Activated naive CD8-positive, alpha-beta T cell (primary cell): ENCODE measurements at regions not wholly inside any gene's neighbourhood (a gene's known extent, or its start where the extent isn't known, plus 50 kb on each side); places are given as distances from the start of the nearest gene placed in this dataset.
"Not testable (repeated sequence)": the region's sequence is repeated elsewhere in the genome, so short reads cannot be mapped to it uniquely, and the experiment has no call there.

Experiments used
- H3K27ac Mint-ChIP-seq: one replicate; pipeline ENCODE4 v1.8.0; 2021; ENCODE audit warnings: mixed read lengths
- H3K27me3 Mint-ChIP-seq: one replicate; pipeline ENCODE4 v1.8.0; 2021; ENCODE audit warnings: mixed read lengths
- H3K36me3 Mint-ChIP-seq: one replicate; pipeline ENCODE4 v1.8.0; 2021; ENCODE audit warnings: mixed read lengths
- H3K4me1 Mint-ChIP-seq: one replicate; pipeline ENCODE4 v1.8.0; 2021; ENCODE audit warnings: low read depth, mixed read lengths
- H3K4me3 Mint-ChIP-seq: one replicate; pipeline ENCODE4 v1.8.0; 2021; ENCODE audit warnings: mild to moderate bottlenecking, mixed read lengths
- H3K9me3 Mint-ChIP-seq: one replicate; pipeline ENCODE4 v1.8.0; 2021; ENCODE audit warnings: low read depth, mixed read lengths

DNA sequence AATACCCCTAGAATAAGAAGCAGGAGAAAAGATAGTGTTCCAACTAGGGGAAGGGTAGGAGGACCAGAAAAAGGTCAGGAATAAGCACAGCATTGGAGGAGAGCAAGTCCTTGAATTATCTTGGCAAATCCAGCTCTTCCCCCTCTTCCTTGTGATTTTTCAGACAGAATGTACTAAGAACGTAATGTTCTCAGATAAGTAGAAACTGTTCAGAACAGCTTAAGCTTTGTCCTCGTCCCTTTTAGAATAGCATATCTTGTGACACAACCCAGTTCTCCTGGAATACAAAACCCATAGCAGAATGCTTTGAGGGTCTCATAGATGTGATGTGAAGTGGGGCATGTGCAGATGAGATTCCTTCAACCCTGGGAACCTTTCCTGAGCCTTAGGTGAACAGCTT is 97.4 kb downstream of the EMB start:
- H3K4me3 Mint-ChIP-seq: no peak overlapping the region
- no peaks in the 10 kb centered on the region for H3K9me3 Mint-ChIP-seq
- no peak overlapping the region for H3K27ac Mint-ChIP-seq
- no peaks in the 10 kb centered on the region for H3K36me3 Mint-ChIP-seq
- H3K4me1 Mint-ChIP-seq: no peaks in the 10 kb centered on the region
- H3K27me3 Mint-ChIP-seq: no peaks in the 10 kb centered on the region

GRCh38 chr5:50340757-50341156 is 100.3 kb downstream of the EMB start:
- Mint-ChIP-seq H3K4me3 (no peak overlapping the region), H3K36me3 (peaks cover 2% of the 10 kb centered on the region), H3K4me1 (no peaks in the 10 kb centered on the region), H3K27me3 (no peaks in the 10 kb centered on the region), H3K9me3 (no peaks in the 10 kb centered on the region), H3K27ac (no peak overlapping the region)

GRCh38 chr5:50330633-50331032 is 110.5 kb downstream of the EMB start:
- not testable (repeated sequence) for H3K27me3 Mint-ChIP-seq, H3K27ac Mint-ChIP-seq, H3K4me3 Mint-ChIP-seq, H3K9me3 Mint-ChIP-seq
- Mint-ChIP-seq H3K36me3 (peaks cover 22% of the 10 kb centered on the region), H3K4me1 (peaks cover 18% of the 10 kb centered on the region)

- H3K4me3 Mint-ChIP-seq: peak overlapping the region; percentile 15
- H3K27me3 Mint-ChIP-seq: no peaks in the 10 kb centered on the region
- H3K27ac Mint-ChIP-seq: no peak overlapping the region
- H3K4me1 Mint-ChIP-seq: peaks cover 18% of the 10 kb centered on the region
- H3K36me3 Mint-ChIP-seq: peaks cover 16% of the 10 kb centered on the region
- peaks cover 8% of the 10 kb centered on the region for H3K9me3 Mint-ChIP-seq
These were observed 112.8 kb downstream of the EMB start for GRCh38 chr5:50328193-50328729.

DNA sequence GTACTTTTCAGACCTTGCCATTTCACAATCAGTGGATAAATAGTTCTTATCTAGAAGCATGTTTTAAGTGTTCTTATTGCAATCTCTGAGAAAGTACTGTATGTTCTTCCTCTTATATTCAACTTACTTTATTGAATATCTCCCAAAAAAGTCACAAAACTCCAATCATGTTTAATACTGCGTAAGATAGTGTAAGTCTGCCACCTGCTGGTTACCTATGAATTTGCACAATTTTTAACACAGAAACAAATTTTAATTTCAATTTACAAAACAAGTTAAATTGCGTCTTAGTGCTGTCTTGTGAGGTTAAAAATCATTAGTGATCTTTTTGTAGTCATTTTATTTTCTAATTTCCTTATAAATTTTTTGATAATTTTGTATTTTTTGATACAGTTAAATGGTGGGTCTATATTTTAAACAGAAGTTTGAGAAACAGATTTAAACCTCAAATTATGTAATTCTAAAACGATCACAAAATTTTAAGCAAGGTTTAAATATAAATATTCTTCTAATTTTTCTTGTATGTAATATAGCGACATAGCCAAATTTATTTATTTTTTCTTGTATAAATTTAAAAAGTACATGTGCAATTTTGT is 115.8 kb downstream of the EMB start:
- peaks cover 3% of the 10 kb centered on the region for H3K36me3 Mint-ChIP-seq
- no peak overlapping the region for H3K4me3 Mint-ChIP-seq
- H3K27me3 Mint-ChIP-seq: peaks cover 2% of the 10 kb centered on the region
- H3K4me1 Mint-ChIP-seq: peaks cover 11% of the 10 kb centered on the region
- no peak overlapping the region for H3K27ac Mint-ChIP-seq
- no peaks in the 10 kb centered on the region for H3K9me3 Mint-ChIP-seq

DNA sequence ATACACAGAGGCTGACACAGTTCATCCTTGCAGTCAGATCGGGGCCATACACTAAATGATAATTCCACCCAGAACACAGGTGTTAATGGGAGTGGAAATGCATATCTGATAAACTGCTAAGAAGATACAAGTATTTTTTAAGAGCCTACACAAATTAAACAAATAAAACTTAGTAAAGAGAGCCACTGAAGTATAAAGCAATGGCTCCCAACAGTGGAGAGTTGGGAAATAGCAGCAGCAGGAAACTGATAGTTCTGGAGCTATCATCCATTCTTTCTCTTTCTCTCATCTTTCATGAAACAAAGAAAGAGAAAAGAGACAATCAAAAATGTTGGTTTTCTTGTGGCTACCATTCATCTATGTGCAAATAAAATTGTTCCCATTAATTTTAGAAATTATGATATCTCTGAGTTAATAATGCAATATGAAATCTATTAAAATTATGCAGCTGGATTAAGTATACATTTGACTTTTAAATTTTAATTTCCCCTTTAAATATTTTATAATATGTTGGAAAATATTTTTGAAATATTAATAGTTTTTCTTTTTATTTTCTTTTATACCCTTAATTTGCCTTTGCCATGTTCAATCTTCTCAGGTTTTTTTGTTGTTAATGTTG is 120.8 kb downstream of the EMB start:
- Mint-ChIP-seq H3K36me3 (peaks cover 6% of the 10 kb centered on the region), H3K4me3 (no peak overlapping the region), H3K27me3 (peaks cover 2% of the 10 kb centered on the region), H3K4me1 (no peaks in the 10 kb centered on the region), H3K27ac (no peak overlapping the region), H3K9me3 (no peaks in the 10 kb centered on the region)

- no peaks in the 10 kb centered on the region for H3K9me3 Mint-ChIP-seq
- peaks cover 2% of the 10 kb centered on the region for H3K27me3 Mint-ChIP-seq
- no peak overlapping the region for H3K27ac Mint-ChIP-seq
- H3K4me1 Mint-ChIP-seq: no peaks in the 10 kb centered on the region
- no peak overlapping the region for H3K4me3 Mint-ChIP-seq
- peaks cover 10% of the 10 kb centered on the region for H3K36me3 Mint-ChIP-seq
These were observed 122.9 kb downstream of the EMB start for GRCh38 chr5:50318220-50318619.

GRCh38 chr5:50306488-50306887 is 134.6 kb downstream of the EMB start:
- H3K4me3 Mint-ChIP-seq, H3K9me3 Mint-ChIP-seq, H3K27me3 Mint-ChIP-seq: not testable (repeated sequence)

GRCh38 chr5:50302815-50303490 is 138.1 kb downstream of the EMB start:
- Mint-ChIP-seq H3K4me1 (no peaks in the 10 kb centered on the region), H3K27me3 (no peaks in the 10 kb centered on the region), H3K36me3 (peaks cover 12% of the 10 kb centered on the region), H3K4me3 (no peak overlapping the region), H3K9me3 (peaks cover 4% of the 10 kb centered on the region), H3K27ac (no peak overlapping the region)

More at GRCh38 chr5:50306488-50306887, 134.6 kb downstream of the EMB start:
- H3K4me1 Mint-ChIP-seq, H3K27ac Mint-ChIP-seq, H3K36me3 Mint-ChIP-seq: not testable (repeated sequence)

DNA sequence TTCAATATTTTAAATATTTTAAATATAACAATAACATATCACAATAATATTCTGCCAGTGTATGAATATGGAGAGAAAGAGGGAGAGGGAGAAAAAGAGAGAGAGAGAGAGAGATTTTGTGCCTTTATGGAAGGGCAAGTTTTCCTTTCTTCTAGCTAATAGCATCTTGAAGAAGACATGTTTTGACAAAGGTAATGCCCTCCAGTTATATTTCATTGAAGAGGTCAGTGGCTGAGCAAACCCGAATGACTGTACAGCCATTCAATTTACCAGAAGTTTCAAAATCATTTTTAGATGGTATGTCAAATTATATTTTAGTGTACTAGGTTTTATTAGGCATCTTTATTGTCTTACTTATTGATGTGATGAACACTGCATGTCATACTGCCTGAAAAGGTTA is 139.3 kb downstream of the EMB start:
- H3K4me3 Mint-ChIP-seq: no peak overlapping the region
- peaks cover 4% of the 10 kb centered on the region for H3K9me3 Mint-ChIP-seq
- H3K27me3 Mint-ChIP-seq: no peaks in the 10 kb centered on the region
- H3K36me3 Mint-ChIP-seq: peaks cover 9% of the 10 kb centered on the region
- H3K27ac Mint-ChIP-seq: no peak overlapping the region
- H3K4me1 Mint-ChIP-seq: no peaks in the 10 kb centered on the region

GRCh38 chr5:50300878-50301277 is 140.2 kb downstream of the EMB start:
- Mint-ChIP-seq H3K4me1 (no peaks in the 10 kb centered on the region), H3K36me3 (peaks cover 9% of the 10 kb centered on the region), H3K9me3 (peaks cover 4% of the 10 kb centered on the region), H3K27me3 (no peaks in the 10 kb centered on the region), H3K27ac (no peak overlapping the region), H3K4me3 (no peak overlapping the region)

- H3K27ac Mint-ChIP-seq: no peak overlapping the region
- H3K36me3 Mint-ChIP-seq: peaks cover 11% of the 10 kb centered on the region
- H3K4me3 Mint-ChIP-seq: no peak overlapping the region
- H3K27me3 Mint-ChIP-seq: peaks cover 2% of the 10 kb centered on the region
- H3K9me3 Mint-ChIP-seq: peaks cover 4% of the 10 kb centered on the region
- no peaks in the 10 kb centered on the region for H3K4me1 Mint-ChIP-seq
These were observed 141.2 kb downstream of the EMB start for GRCh38 chr5:50299896-50300295.

- no peaks in the 10 kb centered on the region for H3K4me1 Mint-ChIP-seq
- no peak overlapping the region for H3K27ac Mint-ChIP-seq
- H3K9me3 Mint-ChIP-seq: no peaks in the 10 kb centered on the region
- H3K4me3 Mint-ChIP-seq: no peak overlapping the region
- H3K27me3 Mint-ChIP-seq: peaks cover 6% of the 10 kb centered on the region
- peaks cover 4% of the 10 kb centered on the region for H3K36me3 Mint-ChIP-seq
These were observed 148.2 kb downstream of the EMB start for GRCh38 chr5:50292735-50293394.

- not testable (repeated sequence) for H3K27me3 Mint-ChIP-seq, H3K27ac Mint-ChIP-seq, H3K9me3 Mint-ChIP-seq, H3K4me1 Mint-ChIP-seq, H3K4me3 Mint-ChIP-seq
- peaks cover 15% of the 10 kb centered on the region for H3K36me3 Mint-ChIP-seq
These were observed 160.6 kb downstream of the EMB start for GRCh38 chr5:50280461-50280860.
